Gastroesophageal sphincter (tissue), 4 donors: ENCODE measurements at regions not wholly inside any gene's neighbourhood (a gene's known extent, or its start where the extent isn't known, plus 50 kb on each side); places are given as distances from the start of the nearest gene placed in this dataset.

Experiments
- ATAC-seq: fragments of 150-250 bp; one replicate; pipeline ENCODE4 v1.9.1; 2016; ENCODE audit warnings: mild to moderate bottlenecking, moderate library complexity
- H3K27ac ChIP-seq, 4 donors: fragments of 200-600 bp; sonication (generic) in 3 of 4; 1 replicate in 3 of 4; 2 replicates in 1 of 4; pipeline ENCODE4 v1.5.1; 2016 to 2019
- H3K27me3 ChIP-seq: fragments of 200-600 bp; sonication (generic); one replicate; pipeline ENCODE4 v1.5.1; 2019
- H3K36me3 ChIP-seq, 2 donors: fragments of 200-600 bp; sonication (generic); one replicate each; pipeline ENCODE4 v1.5.1; 2019; ENCODE audit warnings: control low read depth in 1 of 2
- H3K4me1 ChIP-seq, 3 donors: fragments of 200-600 bp; sonication (generic); 1 replicate in 2 of 3; 2 replicates in 1 of 3; pipeline ENCODE4 v1.5.1; 2016 to 2019; ENCODE audit warnings: control low read depth in 2 of 3
- H3K4me3 ChIP-seq, 2 donors: fragments of 200-600 bp; sonication (generic); one replicate each; pipeline ENCODE4 v1.5.1; 2019; ENCODE audit warnings: mild to moderate bottlenecking in 1 of 2, moderate library complexity in 1 of 2
- H3K9me3 ChIP-seq, 3 donors: fragments of 200-600 bp; sonication (generic); one replicate each; pipeline ENCODE4 v1.5.1; 2017 to 2019; ENCODE audit warnings: control low read depth in 2 of 3
- CTCF ChIP-seq, 4 experiments: fragments of 200-600 bp in 2 of 4; fragments of 450-650 bp in 2 of 4; sonication (generic) in 1 of 4; IDR thresholded peaks; one replicate each; pipeline ENCODE4 v1.5.1; 2017 to 2019; ENCODE audit warnings: antibody characterized with exemption in 4 of 4, mild to moderate bottlenecking in 2 of 4, moderate library complexity in 2 of 4
- EP300 ChIP-seq: sonication (generic); formaldehyde crosslinking; IDR thresholded peaks from one replicate; pipeline ENCODE4 v1.6.1; 2017; ENCODE audit warnings: antibody characterized with exemption, mild to moderate bottlenecking
- POLR2A ChIP-seq, 2 donors: fragments of 450-650 bp; IDR thresholded peaks; one replicate each; pipeline ENCODE4 v1.6.1; 2017; ENCODE audit warnings: antibody characterized with exemption in 2 of 2, mild to moderate bottlenecking in 2 of 2, moderate library complexity in 1 of 2
- POLR2AphosphoS5 ChIP-seq: sonication (generic); formaldehyde crosslinking; IDR thresholded peaks from one replicate; pipeline ENCODE4 v1.6.1; 2017; ENCODE audit warnings: antibody characterized with exemption
- WGBS, 2 donors: methylation state at CpG; one replicate each; pipeline ENCODE4 v1.1.5; 2018; ENCODE audit warnings: low coverage in 1 of 2; 5-methylcytosine and 5-hydroxymethylcytosine counted together

GRCh38 chr4:26094911-26095310 is 180.9 kb downstream of the SMIM20 start:
- no peaks in the 10 kb centered on the region for H3K4me1 ChIP-seq
- H3K36me3 ChIP-seq, result no peaks in the 10 kb centered on the region
- TF ChIP-seq EP300 (no peak), POLR2A (IDR thresholded peaks at IDR 0.05) (no peak), CTCF (IDR thresholded peaks at IDR 0.05) (no peak), POLR2AphosphoS5 (no peak)
- ATAC-seq, result no peak
- H3K27ac ChIP-seq, result no peak overlapping the region
- no peaks in the 10 kb centered on the region for H3K27me3 ChIP-seq
- peaks cover 0 to 32% (median 0%) of the 10 kb centered on the region in 3 donors for H3K9me3 ChIP-seq
- WGBS, 2 donors, result 20 to 54% methylated on average over 1 of the region's 1 CpG
- H3K4me3 ChIP-seq, result no peak overlapping the region

GRCh38 chr4:26099967-26100366 is 185.9 kb downstream of the SMIM20 start:
- Histone ChIP-seq H3K27me3 (no peaks in the 10 kb centered on the region), H3K27ac (no peak overlapping the region), H3K36me3 (no peaks in the 10 kb centered on the region), H3K4me1 (no peaks in the 10 kb centered on the region), H3K4me3 (no peak overlapping the region), H3K9me3 (peaks cover 0 to 13% (median 0%) of the 10 kb centered on the region in 3 donors)
- no peak for TF ChIP-seq EP300
- TF ChIP-seq CTCF (IDR thresholded peaks at IDR 0.05), result no peak
- no peak for TF ChIP-seq POLR2A (IDR thresholded peaks at IDR 0.05)
- no peak for TF ChIP-seq POLR2AphosphoS5
- ATAC-seq, result no peak

GRCh38 chr4:26101011-26101410 is 187.0 kb downstream of the SMIM20 start:
- Histone ChIP-seq H3K36me3 (no peaks in the 10 kb centered on the region), H3K9me3 (peaks cover 0 to 13% (median 0%) of the 10 kb centered on the region in 3 donors), H3K4me1 (peaks cover 0 to 3% (median 1%) of the 10 kb centered on the region in 3 donors), H3K27me3 (no peaks in the 10 kb centered on the region), H3K27ac (no peak overlapping the region), H3K4me3 (no peak overlapping the region)
- 87 to 92% methylated on average over 2 of the region's 4 CpGs for WGBS, 2 donors
- ATAC-seq, result no peak
- TF ChIP-seq POLR2AphosphoS5, result no peak
- TF ChIP-seq POLR2A (IDR thresholded peaks at IDR 0.05), result no peak
- no peak for TF ChIP-seq EP300
- TF ChIP-seq CTCF (IDR thresholded peaks at IDR 0.05), result no peak

GRCh38 chr4:26104056-26104685 is 190.2 kb downstream of the SMIM20 start:
- no peak for TF ChIP-seq POLR2A (IDR thresholded peaks at IDR 0.05)
- TF ChIP-seq POLR2AphosphoS5, result no peak
- TF ChIP-seq CTCF (IDR thresholded peaks at IDR 0.05), result no peak
- TF ChIP-seq EP300, result no peak
- H3K36me3 ChIP-seq, result no peaks in the 10 kb centered on the region
- no peaks in the 10 kb centered on the region for H3K27me3 ChIP-seq
- H3K27ac ChIP-seq, result no peak overlapping the region
- H3K4me1 ChIP-seq, result peaks cover 0 to 13% (median 7%) of the 10 kb centered on the region in 3 donors
- no peak overlapping the region for H3K4me3 ChIP-seq
- WGBS, 2 donors, result 89 to 93% methylated on average over 1 to 3 of the region's 3 CpGs
- no peak for ATAC-seq
- H3K9me3 ChIP-seq, result peaks cover 0 to 2% (median 0%) of the 10 kb centered on the region in 3 donors

GRCh38 chr4:26105337-26105736 is 191.3 kb downstream of the SMIM20 start:
- no peak overlapping the region for H3K4me3 ChIP-seq
- H3K27me3 ChIP-seq, result no peaks in the 10 kb centered on the region
- H3K36me3 ChIP-seq, result no peaks in the 10 kb centered on the region
- WGBS, 2 donors, result 56 to 69% methylated on average over 2 of the region's 2 CpGs
- peak overlapping the region in 3 of 4 donors; percentile 24 to 53 (median 47) for H3K27ac ChIP-seq
- no peaks in the 10 kb centered on the region for H3K9me3 ChIP-seq
- peaks cover 0 to 13% (median 7%) of the 10 kb centered on the region in 3 donors for H3K4me1 ChIP-seq
- TF ChIP-seq POLR2AphosphoS5 (no peak), POLR2A (IDR thresholded peaks at IDR 0.05) (no peak), EP300 (no peak), CTCF (IDR thresholded peaks at IDR 0.05) (no peak)
- peak; percentile 63 for ATAC-seq
